Caco-2 (cell line): ENCODE measurements at regions not wholly inside any gene's neighbourhood (a gene's known extent, or its start where the extent isn't known, plus 50 kb on each side); places are given as distances from the start of the nearest gene placed in this dataset.

Experiments
- BruUV-seq: library from RNA; stranded (reverse); fragments of 400-500 nt; replicated peaks from 2 replicates; lab custom pipeline; 2021; lab: Mats Ljungman, UMichigan
- CTCF ChIA-PET: fragments of 300-600 bp; sonication (Branson Sonifier 250); formaldehyde crosslinking; loops from one replicate; lab custom pipeline; 2022; ENCODE audit warnings: antibody characterized with exemption; lab: Charles Lee
- POLR2A ChIA-PET: fragments of 300-600 bp; sonication (Branson Sonifier 250); formaldehyde crosslinking; loops from one replicate; lab custom pipeline; 2022; ENCODE audit warnings: antibody characterized with exemption; lab: Charles Lee
- DNase-seq, 2 experiments: peaks; one replicate each; pipeline versions ENCODE4 v3.0.0 to v3.0.0-alpha.2; 2020 to 2022
- H3K27me3 ChIP-seq: replicated peaks from 2 replicates; pipeline ENCODE4 v1.6.0; 2011; ENCODE audit warnings: low read length; ENCODE audit not compliant: control insufficient read depth, insufficient read depth
- H3K36me3 ChIP-seq: 2 replicates; pipeline ENCODE4 v1.5.1; 2011; ENCODE audit warnings: low read length; ENCODE audit not compliant: control insufficient read depth, insufficient read depth
- H3K4me1 ChIP-seq: fragments of 250-450 bp; sonication (Bioruptor Pico); 2 replicates; pipeline ENCODE4 v1.5.1; 2020; ENCODE audit warnings: mild to moderate bottlenecking
- H3K4me3 ChIP-seq: 2 replicates; pipeline ENCODE4 v1.5.1; 2011; ENCODE audit warnings: low read depth, mild to moderate bottlenecking, control low read depth, low read length
- H3K9me3 ChIP-seq: fragments of 250-450 bp; sonication (Bioruptor Pico); 2 replicates; pipeline ENCODE4 v1.5.1; 2020; ENCODE audit warnings: mild to moderate bottlenecking, moderate library complexity
- H3K27ac Mint-ChIP-seq: one replicate; pipeline ENCODE4 v1.8.0; 2022; ENCODE audit warnings: mixed read lengths; ENCODE audit not compliant: unreplicated experiment
- H3K27me3 Mint-ChIP-seq: one replicate; pipeline ENCODE4 v1.8.0; 2022; ENCODE audit warnings: mixed read lengths; ENCODE audit not compliant: insufficient read depth, unreplicated experiment
- H3K36me3 Mint-ChIP-seq: one replicate; pipeline ENCODE4 v1.8.0; 2022; ENCODE audit warnings: mild to moderate bottlenecking, mixed read lengths; ENCODE audit not compliant: insufficient read depth, unreplicated experiment
- H3K4me1 Mint-ChIP-seq: one replicate; pipeline ENCODE4 v1.8.0; 2022; ENCODE audit warnings: low read depth, mixed read lengths; ENCODE audit not compliant: unreplicated experiment
- H3K4me3 Mint-ChIP-seq: one replicate; pipeline ENCODE4 v1.8.0; 2022; ENCODE audit warnings: mild to moderate bottlenecking, moderate library complexity, mixed read lengths; ENCODE audit not compliant: unreplicated experiment
- H3K9me3 Mint-ChIP-seq: one replicate; pipeline ENCODE4 v1.8.0; 2022; ENCODE audit warnings: mixed read lengths; ENCODE audit not compliant: unreplicated experiment
- intact Hi-C: fragments of 100-400 bp; cut with micrococcal nuclease; formaldehyde crosslinking; loops from one replicate; pipeline ENCODE4 v1.10.0; 2022; ENCODE audit not compliant: unreplicated experiment
- TF ChIP-seq, protein P1 (sequence below), 2 experiments: fragments of 200-600 bp in 1 of 2; IDR thresholded peaks; 1 replicate in 1 of 2; 2 replicates in 1 of 2; pipeline versions ENCODE4 v1.5.1 to v1.8.0; 2011 to 2022; ENCODE audit warnings: antibody characterized with exemption in 1 of 2, control low read depth in 1 of 2, inconsistent platforms in 1 of 2, low read depth in 1 of 2, low read length in 1 of 2, mild to moderate bottlenecking in 1 of 2, moderate library complexity in 1 of 2; ENCODE audit not compliant: insufficient read depth in 1 of 2, severe bottlenecking in 1 of 2, unreplicated experiment in 1 of 2

DNA sequence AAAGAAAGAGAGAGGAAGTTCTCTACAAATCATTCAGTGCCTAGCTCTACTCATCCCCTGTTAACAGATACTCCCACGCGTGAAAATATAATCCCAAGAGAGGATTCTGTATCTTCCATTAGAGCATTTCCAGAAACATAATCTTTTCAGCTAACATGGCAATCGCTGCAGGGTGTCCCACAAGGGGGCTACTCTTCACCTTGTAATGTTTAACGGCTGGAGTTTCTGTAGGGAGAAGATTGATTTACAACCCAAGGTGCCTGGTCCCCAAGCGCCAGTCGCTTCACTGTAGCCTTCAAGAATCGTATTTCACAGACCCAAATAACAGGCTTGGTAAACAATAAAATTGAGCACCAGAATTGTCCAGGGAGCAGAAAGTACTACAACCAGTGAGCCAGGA lies 318.7 kb downstream of the TLE1 start:
- no peaks in the 10 kb centered on the region for H3K9me3 ChIP-seq
- intact Hi-C loops, result no loop called here
- ChIA-PET POLR2A (no interaction called here), CTCF (no interaction called here)
- H3K9me3 Mint-ChIP-seq, result no peaks in the 10 kb centered on the region
- BruUV-seq, result no TSS peak
- no peaks in the 10 kb centered on the region for H3K36me3 ChIP-seq
- H3K4me1 ChIP-seq, result no peaks in the 10 kb centered on the region
- DNase-seq, result no peak
- no peaks in the 10 kb centered on the region for H3K27me3 ChIP-seq
- TF ChIP-seq, protein P1, sequence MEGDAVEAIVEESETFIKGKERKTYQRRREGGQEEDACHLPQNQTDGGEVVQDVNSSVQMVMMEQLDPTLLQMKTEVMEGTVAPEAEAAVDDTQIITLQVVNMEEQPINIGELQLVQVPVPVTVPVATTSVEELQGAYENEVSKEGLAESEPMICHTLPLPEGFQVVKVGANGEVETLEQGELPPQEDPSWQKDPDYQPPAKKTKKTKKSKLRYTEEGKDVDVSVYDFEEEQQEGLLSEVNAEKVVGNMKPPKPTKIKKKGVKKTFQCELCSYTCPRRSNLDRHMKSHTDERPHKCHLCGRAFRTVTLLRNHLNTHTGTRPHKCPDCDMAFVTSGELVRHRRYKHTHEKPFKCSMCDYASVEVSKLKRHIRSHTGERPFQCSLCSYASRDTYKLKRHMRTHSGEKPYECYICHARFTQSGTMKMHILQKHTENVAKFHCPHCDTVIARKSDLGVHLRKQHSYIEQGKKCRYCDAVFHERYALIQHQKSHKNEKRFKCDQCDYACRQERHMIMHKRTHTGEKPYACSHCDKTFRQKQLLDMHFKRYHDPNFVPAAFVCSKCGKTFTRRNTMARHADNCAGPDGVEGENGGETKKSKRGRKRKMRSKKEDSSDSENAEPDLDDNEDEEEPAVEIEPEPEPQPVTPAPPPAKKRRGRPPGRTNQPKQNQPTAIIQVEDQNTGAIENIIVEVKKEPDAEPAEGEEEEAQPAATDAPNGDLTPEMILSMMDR (IDR thresholded peaks at IDR 0.05; ENCODE audit: insufficient read depth in 1 of 2, low read depth in 1 of 2, low read length in 1 of 2, severe bottlenecking in 1 of 2, unreplicated experiment in 1 of 2), result no peak
- H3K27ac Mint-ChIP-seq, result no peak overlapping the region
- H3K27me3 Mint-ChIP-seq, result no peaks in the 10 kb centered on the region
- H3K4me3 ChIP-seq, result no peak overlapping the region
- no peaks in the 10 kb centered on the region for H3K4me1 Mint-ChIP-seq
- H3K36me3 Mint-ChIP-seq, result no peaks in the 10 kb centered on the region
- H3K4me3 Mint-ChIP-seq, result no peak overlapping the region

DNA sequence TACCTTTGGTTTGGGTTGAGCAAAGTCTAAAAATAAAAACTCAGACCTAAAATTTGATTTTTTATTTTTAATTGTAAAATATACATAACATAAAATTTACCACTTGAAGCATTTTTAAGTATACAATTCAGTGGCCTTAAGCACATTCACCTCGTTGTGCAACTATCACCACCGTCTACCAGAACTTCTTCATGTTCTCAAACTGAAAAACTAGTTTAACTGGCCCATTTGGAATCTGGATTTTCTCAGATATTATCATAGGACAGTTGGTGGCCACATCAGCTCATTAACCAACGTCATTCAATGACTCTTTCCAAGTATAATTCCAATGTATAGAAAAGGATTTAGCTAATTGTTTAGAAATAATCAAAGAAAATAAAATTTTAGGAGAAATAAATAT lies 319.3 kb downstream of the TLE1 start:
- Histone ChIP-seq H3K9me3 (no peaks in the 10 kb centered on the region), H3K4me1 (no peaks in the 10 kb centered on the region), H3K36me3 (no peaks in the 10 kb centered on the region), H3K27me3 (no peaks in the 10 kb centered on the region), H3K4me3 (no peak overlapping the region)
- ChIA-PET CTCF (no interaction called here), POLR2A (no interaction called here)
- TF ChIP-seq, protein P1 (IDR thresholded peaks at IDR 0.05; ENCODE audit: insufficient read depth in 1 of 2, low read depth in 1 of 2, low read length in 1 of 2, severe bottlenecking in 1 of 2, unreplicated experiment in 1 of 2), result no peak
- Mint-ChIP-seq H3K4me3 (no peak overlapping the region), H3K9me3 (no peaks in the 10 kb centered on the region), H3K27ac (no peak overlapping the region), H3K36me3 (no peaks in the 10 kb centered on the region), H3K27me3 (no peaks in the 10 kb centered on the region), H3K4me1 (no peaks in the 10 kb centered on the region)
- DNase-seq, result no peak
- intact Hi-C loops, result no loop called here
- BruUV-seq, result no TSS peak

DNA sequence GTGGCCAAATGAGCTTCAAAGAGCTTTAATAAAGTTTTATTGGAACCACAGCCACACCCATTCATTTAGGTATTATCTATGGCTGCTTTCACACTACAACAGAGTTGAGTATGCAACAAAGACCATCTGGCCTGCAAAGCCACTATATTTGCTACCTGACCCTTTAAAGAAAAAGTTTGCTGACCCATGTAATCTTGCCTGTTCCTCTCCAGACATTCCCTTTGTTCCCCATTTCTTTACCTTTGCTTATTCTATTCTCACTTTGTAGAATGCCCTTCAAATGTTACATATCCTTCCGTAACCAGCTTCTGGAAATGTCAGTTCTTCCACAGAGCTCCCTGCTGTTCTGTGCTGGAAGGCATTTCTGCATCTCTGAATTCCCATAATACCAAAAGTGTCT lies 320.2 kb downstream of the TLE1 start:
- no peak overlapping the region for H3K27ac Mint-ChIP-seq
- DNase-seq, result no peak
- Histone ChIP-seq H3K27me3 (no peaks in the 10 kb centered on the region), H3K4me3 (no peak overlapping the region), H3K9me3 (no peaks in the 10 kb centered on the region), H3K36me3 (no peaks in the 10 kb centered on the region), H3K4me1 (no peaks in the 10 kb centered on the region)
- ChIA-PET CTCF (no interaction called here), POLR2A (no interaction called here)
- no peaks in the 10 kb centered on the region for H3K9me3 Mint-ChIP-seq
- H3K36me3 Mint-ChIP-seq, result no peaks in the 10 kb centered on the region
- BruUV-seq, result no TSS peak
- intact Hi-C loops, result no loop called here
- no peaks in the 10 kb centered on the region for H3K4me1 Mint-ChIP-seq
- TF ChIP-seq, protein P1 (IDR thresholded peaks at IDR 0.05; ENCODE audit: insufficient read depth in 1 of 2, low read depth in 1 of 2, low read length in 1 of 2, severe bottlenecking in 1 of 2, unreplicated experiment in 1 of 2), result no peak
- no peak overlapping the region for H3K4me3 Mint-ChIP-seq
- no peaks in the 10 kb centered on the region for H3K27me3 Mint-ChIP-seq
